IMR-90 (cell line): ENCODE measurements at regions not wholly inside any gene's neighbourhood (a gene's known extent, or its start where the extent isn't known, plus 50 kb on each side); places are given as distances from the start of the nearest gene placed in this dataset.

Experiments used
- ATAC-seq: fragments of 200-7000 bp; cut with Tn5 transposase; 2 replicates; pipeline ENCODE4 v1.9.1; 2020; ENCODE audit warnings: low read depth, mild to moderate bottlenecking, moderate library complexity
- BruUV-seq: library from RNA; stranded (reverse); fragments of 400-500 nt; replicated peaks from 2 replicates; lab custom pipeline; 2021; lab: Mats Ljungman, UMichigan
- CTCF ChIA-PET: fragments of 300-600 bp; formaldehyde crosslinking; extraction: SDS; loops from one replicate; lab custom pipeline; 2021; ENCODE audit warnings: antibody characterized with exemption; lab: Yijun Ruan, JAX
- POLR2A ChIA-PET: fragments of 300-600 bp; sonication (Branson Sonifier 250); formaldehyde crosslinking; loops from one replicate; lab custom pipeline; 2022; ENCODE audit warnings: antibody characterized with exemption; ENCODE audit not compliant: unreplicated experiment; lab: Charles Lee
- DNase-seq: peaks from one replicate; pipeline ENCODE4 v3.0.0; 2013
- H2AFZ ChIP-seq: replicated peaks from 2 replicates; pipeline ENCODE3; 2013; ENCODE audit warnings: low read length, mild to moderate bottlenecking; ENCODE audit not compliant: poor library complexity
- H2AK5ac ChIP-seq: 2 replicates; pipeline ENCODE4 v1.6.1; 2013; ENCODE audit warnings: low read depth, low read length, inconsistent platforms
- H2AK9ac ChIP-seq: replicated peaks from 2 replicates; pipeline ENCODE3; 2013; ENCODE audit warnings: mild to moderate bottlenecking, low read depth, low read length, moderate library complexity; ENCODE audit not compliant: poor library complexity
- H2BK120ac ChIP-seq: 2 replicates; pipeline ENCODE4 v1.6.1; 2013; ENCODE audit warnings: low read depth, low read length, inconsistent platforms
- H2BK15ac ChIP-seq: 3 replicates; pipeline ENCODE4 v1.6.1; 2013; ENCODE audit warnings: low read depth, low read length, inconsistent platforms
- H2BK20ac ChIP-seq: 2 replicates; pipeline ENCODE4 v1.6.1; 2013; ENCODE audit warnings: low read depth, mild to moderate bottlenecking, inconsistent platforms, low read length, moderate library complexity
- H2BK5ac ChIP-seq: 2 replicates; pipeline ENCODE4 v1.6.1; 2013; ENCODE audit warnings: mild to moderate bottlenecking, low read depth, low read length, inconsistent platforms; ENCODE audit not compliant: poor library complexity, severe bottlenecking
- H3K14ac ChIP-seq: replicated peaks from 2 replicates; pipeline ENCODE4 v1.6.1; 2013; ENCODE audit warnings: low read depth, low read length, inconsistent platforms
- H3K18ac ChIP-seq: 2 replicates; pipeline ENCODE4 v1.6.1; 2013; ENCODE audit warnings: low read depth, low read length, control low read depth
- H3K23ac ChIP-seq: 2 replicates; pipeline ENCODE4 v1.6.1; 2013; ENCODE audit warnings: low read depth, low read length, inconsistent platforms
- H3K27ac ChIP-seq: 2 replicates; pipeline ENCODE4 v1.5.1; 2013; ENCODE audit warnings: mild to moderate bottlenecking, control low read depth, low read length; ENCODE audit not compliant: insufficient read depth
- H3K27me3 ChIP-seq: 2 replicates; pipeline ENCODE4 v1.6.1; 2013; ENCODE audit warnings: low read length; ENCODE audit not compliant: control insufficient read depth, insufficient read depth
- H3K36me3 ChIP-seq: 2 replicates; pipeline ENCODE4 v1.6.1; 2013; ENCODE audit warnings: low read length, mixed read lengths; ENCODE audit not compliant: control insufficient read depth, insufficient read depth
- H3K4ac ChIP-seq: 2 replicates; pipeline ENCODE4 v1.6.1; 2013; ENCODE audit warnings: low read depth, low read length, inconsistent platforms
- H3K4me1 ChIP-seq: 2 replicates; pipeline ENCODE4 v1.6.1; 2013; ENCODE audit warnings: low read length, mixed read lengths; ENCODE audit not compliant: control insufficient read depth, insufficient read depth
- H3K4me2 ChIP-seq: 2 replicates; pipeline ENCODE4 v1.6.1; 2013; ENCODE audit warnings: low read depth, mild to moderate bottlenecking, control low read depth, low read length, moderate library complexity
- H3K4me3 ChIP-seq: 2 replicates; pipeline ENCODE4 v1.5.1; 2013; ENCODE audit warnings: low read depth, mild to moderate bottlenecking, control low read depth, low read length, moderate library complexity; ENCODE audit not compliant: insufficient read depth
- H3K56ac ChIP-seq: 2 replicates; pipeline ENCODE4 v1.6.1; 2013; ENCODE audit warnings: low read length, inconsistent platforms; ENCODE audit not compliant: insufficient read depth; ENCODE audit errors: extremely low read depth
- H3K79me1 ChIP-seq, 2 experiments: 2 replicates each; pipeline ENCODE4 v1.6.1; 2013; ENCODE audit warnings: low read length in 2 of 2, inconsistent platforms in 1 of 2, low read depth in 1 of 2
- H3K9ac ChIP-seq: 2 replicates; pipeline ENCODE4 v1.6.1; 2013; ENCODE audit warnings: low read depth, low read length, control low read depth
- H3K9me1 ChIP-seq: 2 replicates; pipeline ENCODE4 v1.6.1; 2013; ENCODE audit warnings: low read length, inconsistent platforms; ENCODE audit not compliant: insufficient read depth
- H3K9me3 ChIP-seq: 2 replicates; pipeline ENCODE4 v1.6.1; 2013; ENCODE audit warnings: low read length; ENCODE audit not compliant: control insufficient read depth, insufficient read depth
- H4K20me1 ChIP-seq: 2 replicates; pipeline ENCODE4 v1.6.1; 2013; ENCODE audit warnings: low read length, inconsistent platforms; ENCODE audit not compliant: insufficient read depth
- H4K5ac ChIP-seq: 2 replicates; pipeline ENCODE4 v1.6.1; 2013; ENCODE audit warnings: mild to moderate bottlenecking, low read depth, low read length, control low read depth
- H4K8ac ChIP-seq, 2 experiments: 2 replicates each; pipeline ENCODE4 v1.6.1; 2013; ENCODE audit warnings: low read depth in 2 of 2, low read length in 2 of 2, control low read depth in 1 of 2, inconsistent platforms in 1 of 2
- H4K91ac ChIP-seq: 2 replicates; pipeline ENCODE4 v1.6.1; 2013; ENCODE audit warnings: low read depth, low read length, inconsistent platforms; ENCODE audit not compliant: insufficient read depth
- BHLHE40 ChIP-seq: fragments of 150-350 bp; IDR thresholded peaks from 2 replicates; pipeline ENCODE4 v1.6.1; 2016; ENCODE audit warnings: mild to moderate bottlenecking, low read depth, low read length
- CEBPB ChIP-seq: IDR thresholded peaks from 2 replicates; pipeline ENCODE4 v1.6.1; 2012; ENCODE audit warnings: low read depth, low read length, improper control_type of control experiment
- CHD1 ChIP-seq: IDR thresholded peaks from 2 replicates; pipeline ENCODE4 v1.6.1; 2012; ENCODE audit warnings: low read depth, low read length, improper control_type of control experiment
- FOS ChIP-seq: fragments of 150-350 bp; IDR thresholded peaks from 2 replicates; pipeline ENCODE4 v1.6.1; 2016; ENCODE audit warnings: low read depth, low read length
- MAFK ChIP-seq: IDR thresholded peaks from 2 replicates; pipeline ENCODE4 v1.6.1; 2012; ENCODE audit warnings: low read depth, low read length, improper control_type of control experiment
- MAZ ChIP-seq: IDR thresholded peaks from 2 replicates; pipeline ENCODE4 v1.6.1; 2012; ENCODE audit warnings: low read depth, mild to moderate bottlenecking, low read length, improper control_type of control experiment, moderate library complexity, borderline replicate concordance
- MXI1 ChIP-seq: IDR thresholded peaks from 2 replicates; pipeline ENCODE4 v1.6.1; 2012; ENCODE audit warnings: low read depth, mild to moderate bottlenecking, low read length, moderate library complexity, borderline replicate concordance
- NFE2L2 ChIP-seq: fragments of 150-350 bp; IDR thresholded peaks from 2 replicates; pipeline ENCODE4 v1.6.1; 2016; ENCODE audit warnings: low read depth, mild to moderate bottlenecking, low read length
- POLR2A ChIP-seq: IDR thresholded peaks from 2 replicates; pipeline ENCODE4 v1.6.1; 2012; ENCODE audit warnings: mild to moderate bottlenecking, low read depth, low read length
- RAD21 ChIP-seq: IDR thresholded peaks from 2 replicates; pipeline ENCODE4 v1.6.1; 2012; ENCODE audit warnings: low read length, improper control_type of control experiment
- RCOR1 ChIP-seq: IDR thresholded peaks from 2 replicates; pipeline ENCODE4 v1.6.1; 2012; ENCODE audit warnings: mild to moderate bottlenecking, low read length, improper control_type of control experiment; ENCODE audit not compliant: insufficient replicate concordance
- RFX5 ChIP-seq: IDR thresholded peaks from 2 replicates; pipeline ENCODE4 v1.8.0; 2012; ENCODE audit warnings: low read depth, mild to moderate bottlenecking, low read length, moderate library complexity
- SMC3 ChIP-seq: fragments of 150-350 bp; IDR thresholded peaks from 2 replicates; pipeline ENCODE4 v1.6.1; 2016; ENCODE audit warnings: low read depth, mild to moderate bottlenecking, antibody characterized with exemption, low read length, moderate library complexity
- USF2 ChIP-seq: fragments of 150-350 bp; IDR thresholded peaks from 2 replicates; pipeline ENCODE4 v1.6.1; 2017; ENCODE audit warnings: mild to moderate bottlenecking, antibody characterized with exemption, low read length, low read depth
- WGBS, 2 experiments: methylation state at CpG; one replicate each; pipeline versions ENCODE4 v1.1.5 to v1.1.7; 2013; ENCODE audit warnings: missing lambda C conversion rate in 2 of 2; ENCODE audit not compliant: insufficient read length in 1 of 2; ENCODE audit errors: extremely low coverage in 2 of 2; 5-methylcytosine and 5-hydroxymethylcytosine counted together
- dilution Hi-C: fragments of 300-500 bp; cut with HindIII; formaldehyde crosslinking; loops from one replicate; pipeline ENCODE4 v1.14.3; 2018; ENCODE audit warnings: low sequenced_read_pairs; ENCODE audit not compliant: unreplicated experiment
- in situ Hi-C: fragments of 300-500 bp; cut with MboI; formaldehyde crosslinking; loops from 3 replicates; pipeline ENCODE4 v1.14.3; 2019; ENCODE audit warnings: low sequenced_read_pairs, inconsistent platforms, mixed read lengths
- intact Hi-C: fragments of 100-400 bp; cut with micrococcal nuclease; formaldehyde crosslinking; loops from 2 replicates; pipeline ENCODE4 v1.10.0; 2022
- TF ChIP-seq, protein P1 (sequence below): fragments of 150-350 bp; IDR thresholded peaks from 2 replicates; pipeline ENCODE4 v1.6.1; 2016; ENCODE audit warnings: low read depth, mild to moderate bottlenecking, low read length, moderate library complexity, borderline replicate concordance
- TF ChIP-seq, protein P2 (sequence below): conservative IDR thresholded peaks from 2 replicates; pipeline ENCODE4 v1.5.1; 2012; ENCODE audit warnings: mild to moderate bottlenecking, low read depth, low read length, improper control_type of control experiment

DNA sequence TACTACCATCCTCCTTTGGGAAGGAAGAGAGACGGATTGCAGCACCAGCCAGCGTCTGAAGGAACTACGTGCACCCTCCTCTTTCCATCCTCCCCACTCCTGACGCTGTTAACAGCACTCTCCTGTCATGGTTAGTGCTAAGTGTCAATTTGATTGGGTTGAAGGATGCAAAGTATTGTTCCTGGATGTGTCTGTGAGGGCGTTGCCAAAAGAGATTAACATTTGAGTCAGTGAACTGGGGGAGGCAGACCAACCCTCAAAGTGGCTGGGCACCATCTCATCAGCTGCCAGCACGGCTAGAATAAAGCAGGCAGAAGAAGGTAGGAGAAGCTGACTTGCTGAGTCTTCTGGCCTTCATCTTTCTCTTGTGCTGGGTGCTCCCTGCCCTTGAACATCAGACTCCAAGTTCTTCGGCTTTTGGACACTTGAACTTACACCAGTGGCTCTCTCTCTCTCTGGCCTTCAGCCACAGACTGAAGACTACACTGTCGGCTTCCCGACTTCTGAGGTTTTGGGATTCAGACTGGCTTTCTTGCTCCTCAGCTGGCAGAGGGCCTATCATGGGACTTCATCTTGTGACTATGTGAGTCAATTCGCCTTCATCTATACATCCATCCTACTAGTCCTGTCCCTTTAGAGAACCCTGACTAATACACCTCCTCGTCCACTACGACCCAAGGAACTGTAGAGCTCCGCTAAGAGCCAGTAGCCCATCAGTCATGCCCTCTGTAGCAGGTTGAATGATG is 128.2 kb upstream of the HES1 start:
- CTCF ChIA-PET, result no interaction called here
- no peak overlapping the region for H3K27ac ChIP-seq
- H4K5ac ChIP-seq, result no peak overlapping the region
- no peak overlapping the region for H4K91ac ChIP-seq
- no peak overlapping the region for H2BK5ac ChIP-seq
- no peak overlapping the region for H2AK5ac ChIP-seq
- H4K20me1 ChIP-seq, result no peaks in the 10 kb centered on the region
- H2BK20ac ChIP-seq, result no peak overlapping the region
- no peak overlapping the region for H2BK15ac ChIP-seq
- dilution Hi-C loops (no loop called here), in situ Hi-C loops (no loop called here), intact Hi-C loops (loop anchor here (10.0 kb wide), 2 partner anchors 223 to 307 kb away; no protein-coding TSS in a partner anchor)
- H3K4me1 ChIP-seq, result peaks cover 8% of the 10 kb centered on the region; the same call in 1 of the 2 replicates
- H3K23ac ChIP-seq, result no peak overlapping the region
- peaks cover 43% of the 10 kb centered on the region for H3K27me3 ChIP-seq
- H3K36me3 ChIP-seq, result no peaks in the 10 kb centered on the region
- peaks cover 7% of the 10 kb centered on the region; the same call in 1 of the 2 replicates for H3K9me1 ChIP-seq
- H3K4me2 ChIP-seq, result no peak overlapping the region
- DNase-seq, result no peak
- no peak overlapping the region for H2AK9ac ChIP-seq
- no peak overlapping the region for H3K9ac ChIP-seq
- no peaks in the 10 kb centered on the region for H3K79me1 ChIP-seq
- BruUV-seq, result no TSS peak
- H3K18ac ChIP-seq, result no peak overlapping the region
- no peaks in the 10 kb centered on the region for H3K9me3 ChIP-seq
- WGBS, 2 experiments, result 64% methylated on average over 2 of the region's 13 CpGs; no CpG with 5 or more reads in 1 of the 2 experiments
- no peak overlapping the region for H3K56ac ChIP-seq
- H3K4me3 ChIP-seq, result no peak overlapping the region
- H2BK120ac ChIP-seq, result no peak overlapping the region
- no peak for ATAC-seq
- no peak overlapping the region for H2AFZ ChIP-seq
- TF ChIP-seq NFE2L2 (no peak), USF2 (no peak), MAZ (no peak), RCOR1 (no peak), SMC3 (no peak), CEBPB (no peak), POLR2A (no peak), FOS (no peak), MXI1 (no peak), RAD21 (no peak), MAFK (no peak), CHD1 (no peak), BHLHE40 (no peak), RFX5 (no peak)
- TF ChIP-seq, protein P1, sequence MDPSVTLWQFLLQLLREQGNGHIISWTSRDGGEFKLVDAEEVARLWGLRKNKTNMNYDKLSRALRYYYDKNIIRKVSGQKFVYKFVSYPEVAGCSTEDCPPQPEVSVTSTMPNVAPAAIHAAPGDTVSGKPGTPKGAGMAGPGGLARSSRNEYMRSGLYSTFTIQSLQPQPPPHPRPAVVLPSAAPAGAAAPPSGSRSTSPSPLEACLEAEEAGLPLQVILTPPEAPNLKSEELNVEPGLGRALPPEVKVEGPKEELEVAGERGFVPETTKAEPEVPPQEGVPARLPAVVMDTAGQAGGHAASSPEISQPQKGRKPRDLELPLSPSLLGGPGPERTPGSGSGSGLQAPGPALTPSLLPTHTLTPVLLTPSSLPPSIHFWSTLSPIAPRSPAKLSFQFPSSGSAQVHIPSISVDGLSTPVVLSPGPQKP, result no peak
- TF ChIP-seq, protein P2, sequence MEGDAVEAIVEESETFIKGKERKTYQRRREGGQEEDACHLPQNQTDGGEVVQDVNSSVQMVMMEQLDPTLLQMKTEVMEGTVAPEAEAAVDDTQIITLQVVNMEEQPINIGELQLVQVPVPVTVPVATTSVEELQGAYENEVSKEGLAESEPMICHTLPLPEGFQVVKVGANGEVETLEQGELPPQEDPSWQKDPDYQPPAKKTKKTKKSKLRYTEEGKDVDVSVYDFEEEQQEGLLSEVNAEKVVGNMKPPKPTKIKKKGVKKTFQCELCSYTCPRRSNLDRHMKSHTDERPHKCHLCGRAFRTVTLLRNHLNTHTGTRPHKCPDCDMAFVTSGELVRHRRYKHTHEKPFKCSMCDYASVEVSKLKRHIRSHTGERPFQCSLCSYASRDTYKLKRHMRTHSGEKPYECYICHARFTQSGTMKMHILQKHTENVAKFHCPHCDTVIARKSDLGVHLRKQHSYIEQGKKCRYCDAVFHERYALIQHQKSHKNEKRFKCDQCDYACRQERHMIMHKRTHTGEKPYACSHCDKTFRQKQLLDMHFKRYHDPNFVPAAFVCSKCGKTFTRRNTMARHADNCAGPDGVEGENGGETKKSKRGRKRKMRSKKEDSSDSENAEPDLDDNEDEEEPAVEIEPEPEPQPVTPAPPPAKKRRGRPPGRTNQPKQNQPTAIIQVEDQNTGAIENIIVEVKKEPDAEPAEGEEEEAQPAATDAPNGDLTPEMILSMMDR, result no peak
- H3K4ac ChIP-seq, result no peak overlapping the region
- POLR2A ChIA-PET, result no interaction called here
- H3K14ac ChIP-seq, result no peak overlapping the region
- no peak overlapping the region for H4K8ac ChIP-seq
